Smooth muscle cell (in vitro differentiated cells): ENCODE measurements at regions not wholly inside any gene's neighbourhood (a gene's known extent, or its start where the extent isn't known, plus 50 kb on each side); places are given as distances from the start of the nearest gene placed in this dataset.
A peak's percentile ranks its signal among the peaks of the same experiment; 100 is the strongest.

Experiments used
- DNase-seq: peaks from one replicate; lab custom pipeline; 2025; ENCODE audit not compliant: unreplicated experiment; lab: John Stamatoyannopoulos, UW
- H2AFZ ChIP-seq: fragments of 200-600 bp; sonication (generic); 2 replicates; pipeline ENCODE4 v1.6.0; 2016; ENCODE audit warnings: antibody characterized with exemption, low read depth, mild to moderate bottlenecking
- H3F3A ChIP-seq: fragments of 200-600 bp; sonication (generic); 2 replicates; pipeline ENCODE4 v1.6.0; 2017; ENCODE audit warnings: antibody characterized with exemption, low read depth
- H3K27ac ChIP-seq: fragments of 200-600 bp; sonication (generic); 2 replicates; pipeline ENCODE4 v1.5.1; 2016; ENCODE audit warnings: low read depth, mild to moderate bottlenecking
- H3K27me3 ChIP-seq: fragments of 200-600 bp; sonication (generic); 2 replicates; pipeline ENCODE4 v1.6.1; 2016; ENCODE audit warnings: low read depth, mild to moderate bottlenecking
- H3K36me3 ChIP-seq: fragments of 200-600 bp; sonication (generic); 2 replicates; pipeline ENCODE4 v1.5.1; 2016; ENCODE audit warnings: low read depth
- H3K4me1 ChIP-seq: fragments of 200-600 bp; sonication (generic); 2 replicates; pipeline ENCODE4 v1.5.1; 2016; ENCODE audit warnings: low read depth
- H3K4me2 ChIP-seq: fragments of 200-600 bp; sonication (generic); 2 replicates; pipeline ENCODE4 v1.6.0; 2016; ENCODE audit warnings: mild to moderate bottlenecking
- H3K4me3 ChIP-seq: fragments of 200-600 bp; sonication (generic); 2 replicates; pipeline ENCODE4 v1.5.1; 2016; ENCODE audit warnings: mild to moderate bottlenecking
- H3K79me2 ChIP-seq: fragments of 200-600 bp; sonication (generic); 2 replicates; pipeline ENCODE4 v1.6.0; 2016; ENCODE audit warnings: low read depth, mild to moderate bottlenecking
- H3K9ac ChIP-seq: fragments of 200-600 bp; sonication (generic); 2 replicates; pipeline ENCODE4 v1.6.0; 2016; ENCODE audit warnings: low read depth
- H3K9me3 ChIP-seq: fragments of 200-600 bp; sonication (generic); replicated peaks from 2 replicates; pipeline ENCODE4 v1.5.1; 2016; ENCODE audit warnings: low read depth
- H4K20me1 ChIP-seq: fragments of 200-600 bp; sonication (generic); 2 replicates; pipeline ENCODE4 v1.6.0; 2016; ENCODE audit warnings: low read depth
- WGBS: methylation state at CpG from one replicate; pipeline ENCODE4 v1.1.7; 2016; ENCODE audit warnings: low lambda C conversion rate; 5-methylcytosine and 5-hydroxymethylcytosine counted together
- TF ChIP-seq, protein P1 (sequence below): fragments of 200-600 bp; sonication (generic); IDR thresholded peaks from 2 replicates; pipeline ENCODE4 v1.5.1; 2017; ENCODE audit warnings: borderline replicate concordance, mild to moderate bottlenecking, antibody characterized with exemption; ENCODE audit not compliant: insufficient read depth, poor library complexity, severe bottlenecking

DNA sequence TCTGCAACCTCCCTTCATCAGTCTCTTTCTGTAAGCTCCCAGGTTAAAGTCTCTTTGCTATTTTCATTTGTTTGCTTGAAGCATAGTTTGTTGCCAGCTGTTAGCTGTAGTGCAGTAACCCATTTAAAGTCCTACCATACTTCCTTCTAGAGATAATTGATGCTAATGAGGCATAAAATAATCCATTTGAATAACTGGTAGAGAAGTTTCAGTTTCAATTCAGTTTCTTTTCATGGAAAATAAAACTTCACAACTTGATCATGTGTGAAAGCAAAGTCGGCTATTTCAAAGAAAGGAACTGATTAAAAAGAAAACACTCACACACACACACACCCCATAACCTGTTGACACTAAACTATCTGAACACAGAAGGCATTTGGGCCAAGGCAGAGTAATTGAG lies 68.5 kb upstream of the TENT5A start:
- no peaks in the 10 kb centered on the region for H3K9me3 ChIP-seq
- no peaks in the 10 kb centered on the region for H3K4me1 ChIP-seq
- H3K27me3 ChIP-seq, result no peaks in the 10 kb centered on the region
- no peaks in the 10 kb centered on the region for H3K36me3 ChIP-seq
- H3K79me2 ChIP-seq, result no peaks in the 10 kb centered on the region
- no peak overlapping the region for H3K27ac ChIP-seq
- H3K9ac ChIP-seq, result no peak overlapping the region
- no peak for DNase-seq
- 93% methylated on average over 1 of the region's 1 CpG for WGBS
- H3K4me2 ChIP-seq, result peak overlapping the region; percentile 10
- no peaks in the 10 kb centered on the region for H4K20me1 ChIP-seq
- TF ChIP-seq, protein P1, sequence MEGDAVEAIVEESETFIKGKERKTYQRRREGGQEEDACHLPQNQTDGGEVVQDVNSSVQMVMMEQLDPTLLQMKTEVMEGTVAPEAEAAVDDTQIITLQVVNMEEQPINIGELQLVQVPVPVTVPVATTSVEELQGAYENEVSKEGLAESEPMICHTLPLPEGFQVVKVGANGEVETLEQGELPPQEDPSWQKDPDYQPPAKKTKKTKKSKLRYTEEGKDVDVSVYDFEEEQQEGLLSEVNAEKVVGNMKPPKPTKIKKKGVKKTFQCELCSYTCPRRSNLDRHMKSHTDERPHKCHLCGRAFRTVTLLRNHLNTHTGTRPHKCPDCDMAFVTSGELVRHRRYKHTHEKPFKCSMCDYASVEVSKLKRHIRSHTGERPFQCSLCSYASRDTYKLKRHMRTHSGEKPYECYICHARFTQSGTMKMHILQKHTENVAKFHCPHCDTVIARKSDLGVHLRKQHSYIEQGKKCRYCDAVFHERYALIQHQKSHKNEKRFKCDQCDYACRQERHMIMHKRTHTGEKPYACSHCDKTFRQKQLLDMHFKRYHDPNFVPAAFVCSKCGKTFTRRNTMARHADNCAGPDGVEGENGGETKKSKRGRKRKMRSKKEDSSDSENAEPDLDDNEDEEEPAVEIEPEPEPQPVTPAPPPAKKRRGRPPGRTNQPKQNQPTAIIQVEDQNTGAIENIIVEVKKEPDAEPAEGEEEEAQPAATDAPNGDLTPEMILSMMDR, result no peak
- no peak overlapping the region for H3K4me3 ChIP-seq
- H3F3A ChIP-seq, result no peaks in the 10 kb centered on the region
- H2AFZ ChIP-seq, result no peak overlapping the region

DNA sequence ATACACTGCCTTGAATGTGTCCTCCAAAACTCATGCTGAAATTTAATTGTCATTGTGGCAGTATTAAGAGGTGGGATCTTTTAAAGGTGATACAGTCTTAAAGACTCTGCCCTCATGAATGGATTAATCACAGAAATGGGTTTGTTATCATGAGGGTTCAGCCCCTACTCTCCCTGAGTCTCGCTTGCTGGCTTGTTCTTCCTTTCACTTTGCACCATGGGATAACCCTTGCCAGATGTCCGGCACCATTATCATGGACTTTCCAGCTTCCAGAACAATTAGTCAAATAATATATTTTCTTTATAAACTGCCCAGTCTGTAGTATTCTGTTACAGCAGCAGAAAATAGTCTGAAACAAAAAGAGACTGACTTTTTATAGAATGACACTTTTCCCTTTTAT lies 67.9 kb upstream of the TENT5A start:
- WGBS, result 70% methylated on average over 2 of the region's 2 CpGs
- no peaks in the 10 kb centered on the region for H4K20me1 ChIP-seq
- H3F3A ChIP-seq, result no peaks in the 10 kb centered on the region
- H3K4me1 ChIP-seq, result peaks cover 4% of the 10 kb centered on the region
- no peaks in the 10 kb centered on the region for H3K9me3 ChIP-seq
- no peak overlapping the region for H3K4me3 ChIP-seq
- DNase-seq, result no peak
- H3K27me3 ChIP-seq, result no peaks in the 10 kb centered on the region
- TF ChIP-seq, protein P1, result no peak
- no peak overlapping the region for H3K27ac ChIP-seq
- peak overlapping the region; percentile 10 for H3K4me2 ChIP-seq
- no peaks in the 10 kb centered on the region for H3K36me3 ChIP-seq
- H2AFZ ChIP-seq, result no peak overlapping the region
- H3K79me2 ChIP-seq, result no peaks in the 10 kb centered on the region
- no peak overlapping the region for H3K9ac ChIP-seq

DNA sequence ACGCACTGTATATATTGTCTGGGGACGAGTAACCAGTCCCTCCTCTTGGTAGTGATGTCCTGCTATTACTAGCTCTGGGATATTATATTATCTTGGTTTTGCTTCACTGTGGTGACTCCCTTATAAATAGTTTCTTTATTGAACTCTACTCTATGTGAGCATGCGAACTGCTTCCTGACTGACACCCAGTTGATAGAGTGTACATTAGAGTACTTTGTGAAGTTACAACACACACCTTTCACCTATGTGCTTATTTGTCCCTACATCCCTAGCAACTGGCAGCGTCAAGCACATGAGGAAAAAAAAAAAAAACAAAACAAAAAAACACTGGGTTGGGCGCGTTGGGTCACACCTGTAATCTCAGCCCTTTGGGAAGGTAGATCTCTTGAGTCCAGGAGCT lies 67.3 kb upstream of the TENT5A start:
- peaks cover 9% of the 10 kb centered on the region for H3K4me1 ChIP-seq
- H3K9me3 ChIP-seq, result no peaks in the 10 kb centered on the region
- no peaks in the 10 kb centered on the region for H3F3A ChIP-seq
- H3K79me2 ChIP-seq, result no peaks in the 10 kb centered on the region
- no peak overlapping the region for H3K4me2 ChIP-seq
- H3K27ac ChIP-seq, result no peak overlapping the region
- H3K4me3 ChIP-seq, result no peak overlapping the region
- no peak overlapping the region for H3K9ac ChIP-seq
- WGBS, result 96% methylated on average over 6 of the region's 6 CpGs
- no peak for DNase-seq
- no peak overlapping the region for H2AFZ ChIP-seq
- H3K27me3 ChIP-seq, result no peaks in the 10 kb centered on the region
- H4K20me1 ChIP-seq, result no peaks in the 10 kb centered on the region
- TF ChIP-seq, protein P1, result no peak
- no peaks in the 10 kb centered on the region for H3K36me3 ChIP-seq

DNA sequence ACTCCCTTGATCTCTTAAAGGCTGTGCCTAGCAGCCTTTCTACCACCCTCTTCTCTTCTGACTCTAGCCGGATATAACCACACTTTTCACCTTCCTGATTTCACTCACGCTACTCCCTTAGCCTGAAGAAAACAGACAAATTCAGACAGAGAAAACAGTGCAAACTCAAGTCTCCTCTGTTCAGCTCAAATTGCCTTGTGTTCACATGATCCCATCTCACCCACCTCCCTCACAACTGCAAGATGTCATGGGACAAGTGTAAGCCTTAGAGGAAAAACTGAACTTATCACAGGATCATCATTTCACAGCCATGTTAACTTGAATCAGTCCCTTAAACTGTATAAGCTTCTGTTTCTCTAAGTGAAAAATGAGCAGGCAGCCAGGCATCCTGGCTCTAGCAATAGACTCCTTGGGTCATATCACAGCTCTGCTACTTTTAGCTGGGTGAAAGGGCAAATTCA lies 66.5 kb upstream of the TENT5A start:
- Histone ChIP-seq H3K79me2 (no peaks in the 10 kb centered on the region), H3K4me1 (peaks cover 9% of the 10 kb centered on the region), H3F3A (no peaks in the 10 kb centered on the region), H2AFZ (peak overlapping the region; percentile 49), H3K27ac (no peak overlapping the region), H4K20me1 (no peaks in the 10 kb centered on the region), H3K27me3 (no peaks in the 10 kb centered on the region), H3K9ac (no peak overlapping the region), H3K36me3 (no peaks in the 10 kb centered on the region), H3K9me3 (no peaks in the 10 kb centered on the region), H3K4me2 (no peak overlapping the region), H3K4me3 (no peak overlapping the region)
- TF ChIP-seq, protein P1, result no peak
- DNase-seq, result no peak
- WGBS, result 79% methylated on average over 2 of the region's 2 CpGs
